ENCODE measurements at regions not wholly inside any gene's neighbourhood (a gene's known extent, or its start where the extent isn't known, plus 50 kb on each side); places are given as distances from the start of the nearest gene placed in this dataset.
A peak's percentile ranks its signal among the peaks of the same experiment; 100 is the strongest.

DNA sequence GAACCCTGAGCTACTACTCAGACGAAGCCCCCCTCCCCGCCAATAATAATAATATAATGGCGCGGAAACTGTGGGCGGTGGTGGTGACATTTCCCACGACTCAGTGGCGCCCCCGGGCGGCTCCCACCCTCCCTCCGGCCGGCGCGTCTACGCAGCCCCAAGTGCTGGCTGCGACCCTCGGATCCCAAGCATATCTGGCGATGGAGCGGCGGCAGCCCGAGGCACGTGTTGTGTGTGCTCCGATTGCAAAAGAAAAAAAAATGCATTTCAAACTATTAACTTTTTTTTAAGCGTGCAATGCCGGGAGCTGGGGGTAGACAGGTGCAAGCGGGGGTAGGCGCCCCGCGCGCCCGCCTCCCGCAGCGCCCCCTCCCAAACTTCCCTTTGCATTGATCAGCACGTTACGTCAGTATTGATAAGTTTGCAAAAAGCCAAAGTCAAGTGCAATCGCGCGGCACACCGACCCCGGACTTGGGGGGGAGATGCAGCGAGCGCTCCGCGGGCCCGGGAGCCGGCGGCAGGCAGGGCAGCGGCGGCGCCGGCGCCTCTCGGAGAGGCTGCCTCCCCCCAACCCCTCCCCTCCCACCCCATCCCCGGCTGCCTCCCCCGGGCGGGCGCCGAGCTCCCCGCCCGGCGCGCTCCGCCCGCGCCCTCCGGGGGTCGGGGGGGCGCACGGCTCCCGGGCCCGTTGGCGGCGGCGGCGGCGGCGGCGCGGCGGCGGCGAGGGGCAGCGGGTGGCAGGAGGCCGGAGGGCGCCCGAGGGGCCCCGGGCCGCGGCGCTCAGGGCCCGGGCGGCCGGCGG, 113.1 kb upstream of the MYL2 start:
- no peak for ATAC-seq
- FAIRE-seq: no peak
- Histone ChIP-seq H3K4me2 (peak overlapping the region; percentile 100), H3K9me3 (no peaks in the 10 kb centered on the region), H3K4me3 (peak overlapping the region; percentile 61), H3K27ac (peak overlapping the region; percentile 30 to 70; a peak in 3 of 6 replicates), H3K4me1 (peaks cover 21% of the 10 kb centered on the region)
- DNase-seq (ENCODE audit: low read depth in 1 of 2, low spot score in 1 of 2): no peak
- CTCF ChIA-PET: interaction anchor here (0.6 to 3.4 kb wide), 13 partner anchors 10 to 602 kb away, joined by 3 to 19 read pairs (median 3); no protein-coding TSS in a partner anchor
- 12% methylated on average over 38 of the region's 93 CpGs for WGBS (ENCODE audit: missing lambda C conversion rate)
- POLR2A ChIA-PET: no interaction called here
- TF ChIP-seq TP53 (CRISPR knock-in tag; IDR thresholded peaks at IDR 0.05) (no peak), SMC3 (IDR thresholded peaks at IDR 0.05) (peak; percentile 21; the same call in 1 of the 3 replicates)
- TF ChIP-seq, protein P1, sequence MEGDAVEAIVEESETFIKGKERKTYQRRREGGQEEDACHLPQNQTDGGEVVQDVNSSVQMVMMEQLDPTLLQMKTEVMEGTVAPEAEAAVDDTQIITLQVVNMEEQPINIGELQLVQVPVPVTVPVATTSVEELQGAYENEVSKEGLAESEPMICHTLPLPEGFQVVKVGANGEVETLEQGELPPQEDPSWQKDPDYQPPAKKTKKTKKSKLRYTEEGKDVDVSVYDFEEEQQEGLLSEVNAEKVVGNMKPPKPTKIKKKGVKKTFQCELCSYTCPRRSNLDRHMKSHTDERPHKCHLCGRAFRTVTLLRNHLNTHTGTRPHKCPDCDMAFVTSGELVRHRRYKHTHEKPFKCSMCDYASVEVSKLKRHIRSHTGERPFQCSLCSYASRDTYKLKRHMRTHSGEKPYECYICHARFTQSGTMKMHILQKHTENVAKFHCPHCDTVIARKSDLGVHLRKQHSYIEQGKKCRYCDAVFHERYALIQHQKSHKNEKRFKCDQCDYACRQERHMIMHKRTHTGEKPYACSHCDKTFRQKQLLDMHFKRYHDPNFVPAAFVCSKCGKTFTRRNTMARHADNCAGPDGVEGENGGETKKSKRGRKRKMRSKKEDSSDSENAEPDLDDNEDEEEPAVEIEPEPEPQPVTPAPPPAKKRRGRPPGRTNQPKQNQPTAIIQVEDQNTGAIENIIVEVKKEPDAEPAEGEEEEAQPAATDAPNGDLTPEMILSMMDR (IDR thresholded peaks at IDR 0.05): peak; percentile 40

DNA sequence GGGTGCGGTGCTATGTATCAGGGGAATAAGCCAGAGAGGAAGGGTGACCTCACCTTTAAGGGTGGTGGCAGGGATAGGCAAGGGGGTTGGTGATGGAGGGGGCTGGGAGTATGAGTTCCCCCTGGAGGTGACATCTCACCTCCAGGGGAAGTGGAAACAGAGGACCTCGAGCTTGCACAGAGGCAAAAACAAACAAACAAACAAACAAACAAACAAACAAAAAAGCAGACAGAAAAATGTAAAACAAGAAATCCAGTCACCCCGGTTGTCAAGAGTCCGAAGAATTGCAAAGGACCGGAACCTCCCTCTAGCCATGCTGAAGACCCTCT, 112.2 kb upstream of the MYL2 start:
- no peak for ATAC-seq
- no peak for FAIRE-seq
- no peak for DNase-seq (ENCODE audit: low read depth in 1 of 2, low spot score in 1 of 2)
- CTCF ChIA-PET: interaction anchor here (0.6 to 3.4 kb wide), 8 partner anchors 9 to 601 kb away, joined by 3 to 19 read pairs (median 3); no protein-coding TSS in a partner anchor
- peaks cover 21% of the 10 kb centered on the region for H3K4me1 ChIP-seq
- H3K4me2 ChIP-seq: no peak overlapping the region
- H3K27ac ChIP-seq: no peak overlapping the region
- POLR2A ChIA-PET: no interaction called here
- TF ChIP-seq ZSCAN20 (CRISPR knock-in tag; IDR thresholded peaks at IDR 0.05) (no peak), CEBPB (IDR thresholded peaks at IDR 0.05) (no peak), TFCP2L1 (CRISPR knock-in tag; IDR thresholded peaks at IDR 0.05) (no peak), FOSL2 (IDR thresholded peaks at IDR 0.05) (no peak), FOSL2 (CRISPR knock-in tag; IDR thresholded peaks at IDR 0.05) (no peak), BHLHE40 (IDR thresholded peaks at IDR 0.05; ENCODE audit: low read depth, low read length) (no peak), EHMT2 (IDR thresholded peaks at IDR 0.05; ENCODE audit: low read depth) (no peak), MAZ (IDR thresholded peaks at IDR 0.05; ENCODE audit: borderline replicate concordance, low read depth, low read length) (no peak), POLR2A (IDR thresholded peaks at IDR 0.05; ENCODE audit: low read length) (no peak), KDM5A (IDR thresholded peaks at IDR 0.05) (no peak), EHF (CRISPR knock-in tag; IDR thresholded peaks at IDR 0.05) (no peak)
- TF ChIP-seq, protein P2, sequence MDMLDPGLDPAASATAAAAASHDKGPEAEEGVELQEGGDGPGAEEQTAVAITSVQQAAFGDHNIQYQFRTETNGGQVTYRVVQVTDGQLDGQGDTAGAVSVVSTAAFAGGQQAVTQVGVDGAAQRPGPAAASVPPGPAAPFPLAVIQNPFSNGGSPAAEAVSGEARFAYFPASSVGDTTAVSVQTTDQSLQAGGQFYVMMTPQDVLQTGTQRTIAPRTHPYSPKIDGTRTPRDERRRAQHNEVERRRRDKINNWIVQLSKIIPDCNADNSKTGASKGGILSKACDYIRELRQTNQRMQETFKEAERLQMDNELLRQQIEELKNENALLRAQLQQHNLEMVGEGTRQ (IDR thresholded peaks at IDR 0.05): no peak
- TF ChIP-seq, protein P3, sequence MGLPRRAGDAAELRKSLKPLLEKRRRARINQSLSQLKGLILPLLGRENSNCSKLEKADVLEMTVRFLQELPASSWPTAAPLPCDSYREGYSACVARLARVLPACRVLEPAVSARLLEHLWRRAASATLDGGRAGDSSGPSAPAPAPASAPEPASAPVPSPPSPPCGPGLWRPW (IDR thresholded peaks at IDR 0.05): no peak
- no peak overlapping the region for H3K4me3 ChIP-seq
- no peaks in the 10 kb centered on the region for H3K9me3 ChIP-seq
- 70% methylated on average over 5 of the region's 5 CpGs for WGBS (ENCODE audit: missing lambda C conversion rate)

DNA sequence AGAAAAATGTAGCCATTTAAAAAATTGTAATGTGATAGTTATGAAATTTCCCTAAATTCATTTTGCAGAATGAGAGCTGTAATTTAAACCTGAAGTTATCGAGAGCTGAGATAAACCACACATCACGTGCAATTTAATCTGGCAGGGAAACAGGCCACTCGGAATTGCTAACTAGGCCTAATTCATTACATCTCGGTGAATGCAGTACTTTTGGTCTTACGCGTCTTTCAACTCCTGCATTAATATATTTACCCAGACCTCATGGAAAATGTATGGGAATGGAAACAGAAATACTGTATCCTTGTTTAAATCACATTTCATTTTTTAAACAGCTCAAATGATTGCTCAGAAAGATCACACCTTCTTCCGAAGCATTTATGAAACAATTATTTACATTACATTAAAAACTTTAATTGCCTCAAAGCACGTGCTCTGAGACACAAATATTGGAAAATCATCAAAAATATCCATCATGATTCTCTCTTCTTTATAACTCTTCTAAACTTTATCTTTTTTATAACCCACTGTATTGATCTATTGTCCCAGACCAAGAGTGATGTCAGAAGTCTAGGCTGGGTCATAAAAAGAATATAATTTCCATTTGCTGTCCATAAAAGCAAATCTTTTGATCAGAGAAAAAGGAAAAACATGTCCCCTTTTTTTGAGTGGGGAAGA, 111.7 kb upstream of the MYL2 start:
- POLR2A ChIA-PET: no interaction called here
- Histone ChIP-seq H3K9me3 (no peaks in the 10 kb centered on the region), H3K4me1 (peaks cover 21% of the 10 kb centered on the region), H3K27ac (no peak overlapping the region), H3K4me2 (no peak overlapping the region), H3K4me3 (no peak overlapping the region)
- WGBS (ENCODE audit: missing lambda C conversion rate): 81% methylated on average over 8 of the region's 8 CpGs
- CTCF ChIA-PET: interaction anchor here (1.1 to 3.4 kb wide), 5 partner anchors 9 to 228 kb away, joined by 3 to 19 read pairs (median 4); no protein-coding TSS in a partner anchor
- ATAC-seq: no peak
- DNase-seq (ENCODE audit: low read depth in 1 of 2, low spot score in 1 of 2): no peak
- TF ChIP-seq, protein P4, sequence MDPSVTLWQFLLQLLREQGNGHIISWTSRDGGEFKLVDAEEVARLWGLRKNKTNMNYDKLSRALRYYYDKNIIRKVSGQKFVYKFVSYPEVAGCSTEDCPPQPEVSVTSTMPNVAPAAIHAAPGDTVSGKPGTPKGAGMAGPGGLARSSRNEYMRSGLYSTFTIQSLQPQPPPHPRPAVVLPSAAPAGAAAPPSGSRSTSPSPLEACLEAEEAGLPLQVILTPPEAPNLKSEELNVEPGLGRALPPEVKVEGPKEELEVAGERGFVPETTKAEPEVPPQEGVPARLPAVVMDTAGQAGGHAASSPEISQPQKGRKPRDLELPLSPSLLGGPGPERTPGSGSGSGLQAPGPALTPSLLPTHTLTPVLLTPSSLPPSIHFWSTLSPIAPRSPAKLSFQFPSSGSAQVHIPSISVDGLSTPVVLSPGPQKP (IDR thresholded peaks at IDR 0.05; ENCODE audit: low read depth, low read length): no peak
- no peak for FAIRE-seq

All from A549 (cell line).